IPS-15b (cell line): ENCODE measurements at regions not wholly inside any gene's neighbourhood (a gene's known extent, or its start where the extent isn't known, plus 50 kb on each side); places are given as distances from the start of the nearest gene placed in this dataset.

ENCODE experiments used
- H3K27me3 ChIP-seq: one replicate; pipeline ENCODE4 v1.6.1; 2013; ENCODE audit warnings: low read length; ENCODE audit not compliant: control insufficient read depth, insufficient read depth
- H3K36me3 ChIP-seq: one replicate; pipeline ENCODE4 v1.6.1; 2013; ENCODE audit warnings: low read length; ENCODE audit not compliant: control insufficient read depth, insufficient read depth
- H3K4me1 ChIP-seq: one replicate; pipeline ENCODE4 v1.6.1; 2013; ENCODE audit warnings: mild to moderate bottlenecking, low read length; ENCODE audit not compliant: control insufficient read depth, insufficient read depth
- H3K4me3 ChIP-seq: one replicate; pipeline ENCODE4 v1.5.1; 2013; ENCODE audit warnings: low read depth, low read length
- H3K9ac ChIP-seq: one replicate; pipeline ENCODE4 v1.6.1; 2013; ENCODE audit warnings: low read depth, mild to moderate bottlenecking, low read length
- H3K9me3 ChIP-seq: one replicate; pipeline ENCODE4 v1.6.1; 2013; ENCODE audit warnings: mild to moderate bottlenecking, low read length; ENCODE audit not compliant: control insufficient read depth, insufficient read depth

DNA sequence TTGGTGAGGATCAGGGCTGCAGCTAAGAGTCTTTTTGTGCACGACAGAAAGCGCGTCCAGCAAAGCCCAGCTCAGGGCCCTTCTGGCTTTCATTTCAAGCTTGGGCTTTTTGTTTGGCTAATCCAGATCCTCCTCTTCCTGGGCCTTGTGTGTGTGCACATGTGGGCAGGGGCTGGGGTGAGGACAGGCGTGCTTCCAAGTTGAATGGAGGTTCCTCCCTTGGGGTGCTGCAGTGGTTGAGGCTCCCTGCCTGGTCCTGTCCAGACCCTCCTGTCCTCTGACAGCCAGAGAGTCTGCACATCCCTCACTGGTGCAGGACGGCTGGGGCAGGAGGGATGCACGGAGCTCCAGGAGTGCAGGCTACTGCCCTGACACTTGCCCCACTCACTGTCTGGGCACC is 62.0 kb upstream of the NECTIN1 start:
- H3K9ac ChIP-seq = no peak overlapping the region
- H3K27me3 ChIP-seq = peaks cover 81% of the 10 kb centered on the region
- peak overlapping the region; percentile 32 for H3K4me3 ChIP-seq
- H3K36me3 ChIP-seq = no peaks in the 10 kb centered on the region
- no peaks in the 10 kb centered on the region for H3K9me3 ChIP-seq
- peaks cover 19% of the 10 kb centered on the region for H3K4me1 ChIP-seq

- no peak overlapping the region for H3K4me3 ChIP-seq
- H3K4me1 ChIP-seq = peaks cover 18% of the 10 kb centered on the region
- H3K36me3 ChIP-seq = no peaks in the 10 kb centered on the region
- H3K9ac ChIP-seq = no peak overlapping the region
- H3K27me3 ChIP-seq = peaks cover 75% of the 10 kb centered on the region
- no peaks in the 10 kb centered on the region for H3K9me3 ChIP-seq
Measured at GRCh38 chr11:119790476-119790875, 61.5 kb upstream of the NECTIN1 start.

DNA sequence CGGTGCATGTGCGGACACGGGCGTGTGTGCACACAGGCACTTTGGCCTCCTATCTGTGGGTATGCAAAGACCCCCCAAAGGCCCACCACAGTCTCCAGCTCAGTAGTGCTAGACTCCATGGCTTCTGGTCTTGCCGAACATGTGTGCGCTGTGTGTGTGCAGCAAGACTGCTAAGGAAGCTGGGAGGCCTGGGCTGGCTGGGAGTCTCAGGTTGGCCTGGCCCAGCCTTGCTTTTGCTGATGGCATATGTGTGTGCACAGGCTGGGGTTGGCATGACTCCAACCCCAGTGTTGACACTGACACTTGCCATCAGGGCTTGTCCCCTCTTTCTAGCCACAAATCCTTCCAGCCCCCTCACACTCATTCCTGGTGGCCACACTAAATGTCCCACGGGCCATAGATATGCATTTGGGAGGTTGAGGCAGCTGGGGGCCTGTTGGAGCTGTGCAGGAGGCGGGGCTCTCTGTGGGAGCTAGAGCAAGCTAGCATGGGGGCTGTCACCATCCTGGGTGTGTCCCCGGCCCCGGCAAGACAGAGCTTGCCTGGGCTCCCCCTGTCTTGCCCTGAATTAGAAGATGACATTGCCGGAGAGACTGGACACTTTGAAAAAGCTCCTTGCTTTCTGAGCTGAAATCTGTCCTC is 60.9 kb upstream of the NECTIN1 start:
- Histone ChIP-seq H3K9me3 (no peaks in the 10 kb centered on the region), H3K36me3 (no peaks in the 10 kb centered on the region), H3K27me3 (peaks cover 73% of the 10 kb centered on the region), H3K9ac (no peak overlapping the region), H3K4me1 (peaks cover 18% of the 10 kb centered on the region), H3K4me3 (no peak overlapping the region)

DNA sequence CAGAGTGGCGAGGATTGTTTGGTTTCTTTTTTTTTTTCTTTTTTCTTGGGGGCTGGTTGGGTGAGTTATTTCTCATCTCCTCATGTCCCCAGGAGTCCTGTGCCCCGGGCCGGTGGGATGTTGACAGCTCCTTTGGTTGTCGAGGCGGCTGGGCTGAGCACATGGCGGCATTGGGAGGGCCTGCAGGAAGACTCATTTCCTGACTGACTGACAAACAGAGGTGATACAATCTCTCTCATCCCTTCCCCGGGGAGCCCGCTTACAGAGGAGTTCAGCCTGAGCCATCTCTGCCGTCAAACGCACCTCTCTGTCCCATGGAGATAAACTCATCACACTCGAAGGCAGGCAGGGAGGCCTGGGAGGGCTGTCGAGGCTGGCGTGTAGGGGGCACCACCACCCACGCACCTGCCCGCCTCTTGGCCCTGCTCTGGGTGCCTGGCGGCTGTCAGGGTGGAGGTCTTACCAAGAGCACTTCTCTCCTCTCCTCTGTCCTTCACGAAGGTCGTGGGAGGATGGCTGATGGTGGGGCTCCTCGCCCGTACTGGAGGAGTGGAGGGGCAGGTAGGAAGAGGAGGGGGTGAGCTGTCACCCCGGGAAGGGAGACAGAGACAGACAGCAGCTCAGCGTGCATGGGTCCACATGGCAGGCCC is 60.0 kb upstream of the NECTIN1 start:
- peaks cover 16% of the 10 kb centered on the region for H3K4me1 ChIP-seq
- no peak overlapping the region for H3K4me3 ChIP-seq
- H3K9ac ChIP-seq = no peak overlapping the region
- H3K27me3 ChIP-seq = peaks cover 64% of the 10 kb centered on the region
- no peaks in the 10 kb centered on the region for H3K36me3 ChIP-seq
- H3K9me3 ChIP-seq = no peaks in the 10 kb centered on the region

GRCh38 chr11:119788096-119788883 is 59.3 kb upstream of the NECTIN1 start:
- Histone ChIP-seq H3K9me3 (no peaks in the 10 kb centered on the region), H3K9ac (no peak overlapping the region), H3K36me3 (no peaks in the 10 kb centered on the region), H3K4me1 (peaks cover 13% of the 10 kb centered on the region), H3K27me3 (peaks cover 57% of the 10 kb centered on the region), H3K4me3 (no peak overlapping the region)

DNA sequence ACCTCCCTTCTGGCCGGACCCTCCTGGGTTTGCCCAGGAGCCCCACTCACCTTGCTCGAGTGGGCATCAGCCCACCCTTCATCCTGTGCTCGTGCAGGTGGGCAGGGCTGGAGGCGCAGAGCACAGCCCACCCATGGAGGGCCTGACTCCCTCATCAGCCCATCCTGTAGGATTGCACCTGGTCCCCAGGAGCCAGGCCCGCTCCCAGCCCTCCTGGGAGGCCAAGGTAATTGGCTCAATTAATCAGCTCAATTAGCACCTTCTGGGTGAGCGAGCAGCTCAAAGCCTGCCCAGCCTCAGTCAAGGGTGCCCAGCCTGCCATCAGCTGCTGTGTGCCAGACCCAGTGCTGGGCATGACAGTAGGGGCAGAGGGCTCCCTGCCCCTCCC is 58.1 kb upstream of the NECTIN1 start:
- peaks cover 14% of the 10 kb centered on the region for H3K4me1 ChIP-seq
- H3K27me3 ChIP-seq = peaks cover 48% of the 10 kb centered on the region
- no peaks in the 10 kb centered on the region for H3K9me3 ChIP-seq
- no peak overlapping the region for H3K4me3 ChIP-seq
- no peaks in the 10 kb centered on the region for H3K36me3 ChIP-seq
- no peak overlapping the region for H3K9ac ChIP-seq

DNA sequence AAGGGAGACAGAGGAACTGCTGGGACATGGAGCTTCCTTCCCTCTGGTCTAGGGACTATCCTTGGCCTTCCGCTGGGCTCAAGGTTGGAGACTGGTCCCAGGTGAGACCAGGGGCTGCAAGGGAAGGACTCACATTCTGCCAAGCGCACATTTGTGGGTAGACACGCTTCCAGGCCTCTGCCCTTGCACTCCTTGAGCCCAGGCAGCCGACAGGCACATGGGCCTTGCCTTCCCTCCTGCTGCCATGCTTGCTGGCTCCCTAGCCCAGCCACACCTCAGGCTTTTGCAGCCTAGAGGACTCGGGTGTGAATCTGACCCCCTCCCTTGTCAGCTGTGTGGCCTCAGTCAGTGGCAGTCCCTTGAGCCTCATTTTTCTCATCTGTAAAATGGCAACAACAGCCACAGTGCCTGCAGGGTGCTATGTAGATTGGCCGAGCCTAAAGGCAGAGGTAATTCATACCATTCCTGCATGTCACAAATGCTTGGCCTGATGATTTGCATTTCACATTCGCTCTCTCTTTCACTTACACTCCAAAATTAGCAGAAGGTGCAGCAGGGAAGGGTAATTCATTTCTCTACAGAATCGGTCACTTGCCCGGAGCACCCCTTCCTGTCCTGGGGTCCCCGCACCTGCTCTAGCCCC is 57.6 kb upstream of the NECTIN1 start:
- H3K27me3 ChIP-seq = peaks cover 45% of the 10 kb centered on the region
- H3K9me3 ChIP-seq = no peaks in the 10 kb centered on the region
- H3K4me1 ChIP-seq = peaks cover 12% of the 10 kb centered on the region
- H3K36me3 ChIP-seq = no peaks in the 10 kb centered on the region
- H3K4me3 ChIP-seq = no peak overlapping the region
- no peak overlapping the region for H3K9ac ChIP-seq

GRCh38 chr11:119785131-119785530 is 56.1 kb upstream of the NECTIN1 start:
- H3K4me3 ChIP-seq = no peak overlapping the region
- H3K9me3 ChIP-seq = no peaks in the 10 kb centered on the region
- no peaks in the 10 kb centered on the region for H3K36me3 ChIP-seq
- no peak overlapping the region for H3K9ac ChIP-seq
- peaks cover 31% of the 10 kb centered on the region for H3K27me3 ChIP-seq
- H3K4me1 ChIP-seq = peaks cover 2% of the 10 kb centered on the region

DNA sequence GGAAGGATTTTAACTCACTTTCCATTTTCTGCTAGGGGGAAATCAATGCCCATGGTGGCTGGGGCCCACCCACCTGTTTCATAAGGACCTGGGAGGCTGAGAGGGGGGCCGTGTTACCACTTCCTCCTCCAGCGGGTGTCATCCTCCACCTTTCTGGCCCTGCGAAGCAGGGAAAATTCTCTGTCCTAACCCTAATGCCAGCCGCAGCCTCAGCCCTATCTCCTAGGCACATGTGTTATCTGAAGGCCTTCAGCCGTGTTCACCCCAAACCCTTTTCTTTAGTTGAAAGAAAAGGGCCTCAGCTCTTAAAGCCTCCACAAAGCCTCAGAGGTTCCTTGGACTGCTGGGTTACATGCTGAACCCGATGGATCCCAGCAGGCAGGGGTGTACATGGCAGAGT is 55.4 kb upstream of the NECTIN1 start:
- peaks cover 2% of the 10 kb centered on the region for H3K4me1 ChIP-seq

DNA sequence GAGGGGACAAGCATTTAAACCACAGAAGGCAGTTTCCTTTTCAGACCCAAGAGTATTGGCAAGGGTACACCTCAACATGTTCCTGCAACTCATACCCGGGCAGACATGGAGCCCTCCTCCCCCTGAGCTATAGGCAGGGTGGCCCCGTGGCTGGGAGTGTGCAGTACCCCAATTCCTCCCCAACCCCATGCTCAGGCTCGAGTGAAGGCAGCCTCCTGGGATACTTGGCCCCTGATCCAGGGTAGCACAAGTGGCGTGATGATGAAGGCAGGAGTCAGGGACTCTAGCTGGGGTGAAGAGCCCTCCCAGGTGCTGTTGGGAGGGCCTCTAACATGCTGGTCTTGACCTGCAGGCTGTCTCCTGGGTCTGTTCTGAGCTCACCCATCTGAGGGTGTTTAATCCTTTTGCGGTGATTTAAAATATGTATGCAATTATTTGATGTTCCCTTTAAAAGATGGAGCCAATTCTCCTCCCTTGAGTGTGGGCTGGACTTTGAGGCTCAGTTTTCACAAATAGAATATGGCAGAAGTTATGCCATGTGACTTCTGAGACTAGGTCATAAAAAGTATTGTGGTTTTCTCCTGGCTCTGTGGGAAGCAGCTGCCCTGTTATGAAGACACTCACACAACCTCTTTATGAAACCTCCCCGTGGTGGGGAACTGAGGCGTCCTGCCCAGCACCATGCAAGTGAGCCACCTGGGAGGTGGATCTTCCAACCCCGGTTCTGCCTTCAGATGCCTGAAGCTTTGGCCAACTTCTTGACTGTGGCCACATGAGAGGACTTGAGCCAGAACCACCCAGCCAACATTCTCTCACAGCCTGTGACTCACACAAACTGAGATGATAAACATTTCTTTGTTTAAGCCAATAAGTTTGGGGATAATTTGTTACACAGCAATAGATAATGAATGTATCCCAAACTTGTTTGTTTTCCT is 54.7 kb upstream of the NECTIN1 start:
- no peaks in the 10 kb centered on the region for H3K36me3 ChIP-seq
- no peak overlapping the region for H3K4me3 ChIP-seq
- H3K9ac ChIP-seq = no peak overlapping the region
- H3K4me1 ChIP-seq = peaks cover 2% of the 10 kb centered on the region
- H3K9me3 ChIP-seq = no peaks in the 10 kb centered on the region
- H3K27me3 ChIP-seq = peaks cover 19% of the 10 kb centered on the region

More for the DNA sequence above, 55.4 kb upstream of the NECTIN1 start:
- H3K36me3 ChIP-seq = no peaks in the 10 kb centered on the region
- H3K27me3 ChIP-seq = peaks cover 24% of the 10 kb centered on the region
- H3K9ac ChIP-seq = no peak overlapping the region
- H3K4me3 ChIP-seq = no peak overlapping the region
- H3K9me3 ChIP-seq = no peaks in the 10 kb centered on the region

- H3K36me3 ChIP-seq = no peaks in the 10 kb centered on the region
- peaks cover 12% of the 10 kb centered on the region for H3K27me3 ChIP-seq
Measured at GRCh38 chr11:119782739-119783072, 53.7 kb upstream of the NECTIN1 start.

More at GRCh38 chr11:119782739-119783072, 53.7 kb upstream of the NECTIN1 start:
- peak overlapping the region; percentile 37 for H3K9ac ChIP-seq
- H3K4me1 ChIP-seq = peaks cover 2% of the 10 kb centered on the region
- no peak overlapping the region for H3K4me3 ChIP-seq
- H3K9me3 ChIP-seq = no peaks in the 10 kb centered on the region
